ENCODE measurements at regions not wholly inside any gene's neighbourhood (a gene's known extent, or its start where the extent isn't known, plus 50 kb on each side); places are given as distances from the start of the nearest gene placed in this dataset.

GRCh38 chr2:67565262-67565661 lies 168.1 kb downstream of the ETAA1 start:
- TF ChIP-seq ZNF263 (CRISPR knock-in tag; IDR thresholded peaks at IDR 0.05; ENCODE audit: low read depth) (no peak), TP53 (CRISPR knock-in tag; IDR thresholded peaks at IDR 0.05) (no peak), SP1 (CRISPR knock-in tag; conservative IDR thresholded peaks at IDR 0.05) (no peak), SMAD4 (CRISPR knock-in tag; IDR thresholded peaks at IDR 0.05) (no peak), USF1 (CRISPR knock-in tag; IDR thresholded peaks at IDR 0.05) (no peak), NR2C2 (CRISPR knock-in tag; IDR thresholded peaks at IDR 0.05) (no peak), ATF2 (CRISPR knock-in tag; IDR thresholded peaks at IDR 0.05; ENCODE audit: borderline replicate concordance, low read depth) (no peak), CBFB (CRISPR knock-in tag; IDR thresholded peaks at IDR 0.05; ENCODE audit: low read depth) (no peak)
- TF ChIP-seq, protein P1, sequence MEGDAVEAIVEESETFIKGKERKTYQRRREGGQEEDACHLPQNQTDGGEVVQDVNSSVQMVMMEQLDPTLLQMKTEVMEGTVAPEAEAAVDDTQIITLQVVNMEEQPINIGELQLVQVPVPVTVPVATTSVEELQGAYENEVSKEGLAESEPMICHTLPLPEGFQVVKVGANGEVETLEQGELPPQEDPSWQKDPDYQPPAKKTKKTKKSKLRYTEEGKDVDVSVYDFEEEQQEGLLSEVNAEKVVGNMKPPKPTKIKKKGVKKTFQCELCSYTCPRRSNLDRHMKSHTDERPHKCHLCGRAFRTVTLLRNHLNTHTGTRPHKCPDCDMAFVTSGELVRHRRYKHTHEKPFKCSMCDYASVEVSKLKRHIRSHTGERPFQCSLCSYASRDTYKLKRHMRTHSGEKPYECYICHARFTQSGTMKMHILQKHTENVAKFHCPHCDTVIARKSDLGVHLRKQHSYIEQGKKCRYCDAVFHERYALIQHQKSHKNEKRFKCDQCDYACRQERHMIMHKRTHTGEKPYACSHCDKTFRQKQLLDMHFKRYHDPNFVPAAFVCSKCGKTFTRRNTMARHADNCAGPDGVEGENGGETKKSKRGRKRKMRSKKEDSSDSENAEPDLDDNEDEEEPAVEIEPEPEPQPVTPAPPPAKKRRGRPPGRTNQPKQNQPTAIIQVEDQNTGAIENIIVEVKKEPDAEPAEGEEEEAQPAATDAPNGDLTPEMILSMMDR (IDR thresholded peaks at IDR 0.05): no peak
- TF ChIP-seq, protein P2, sequence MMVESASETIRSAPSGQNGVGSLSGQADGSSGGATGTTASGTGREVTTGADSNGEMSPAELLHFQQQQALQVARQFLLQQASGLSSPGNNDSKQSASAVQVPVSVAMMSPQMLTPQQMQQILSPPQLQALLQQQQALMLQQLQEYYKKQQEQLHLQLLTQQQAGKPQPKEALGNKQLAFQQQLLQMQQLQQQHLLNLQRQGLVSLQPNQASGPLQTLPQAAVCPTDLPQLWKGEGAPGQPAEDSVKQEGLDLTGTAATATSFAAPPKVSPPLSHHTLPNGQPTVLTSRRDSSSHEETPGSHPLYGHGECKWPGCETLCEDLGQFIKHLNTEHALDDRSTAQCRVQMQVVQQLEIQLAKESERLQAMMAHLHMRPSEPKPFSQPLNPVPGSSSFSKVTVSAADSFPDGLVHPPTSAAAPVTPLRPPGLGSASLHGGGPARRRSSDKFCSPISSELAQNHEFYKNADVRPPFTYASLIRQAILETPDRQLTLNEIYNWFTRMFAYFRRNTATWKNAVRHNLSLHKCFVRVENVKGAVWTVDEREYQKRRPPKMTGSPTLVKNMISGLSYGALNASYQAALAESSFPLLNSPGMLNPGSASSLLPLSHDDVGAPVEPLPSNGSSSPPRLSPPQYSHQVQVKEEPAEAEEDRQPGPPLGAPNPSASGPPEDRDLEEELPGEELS (CRISPR knock-in tag; IDR thresholded peaks at IDR 0.05): no peak
- TF ChIP-seq, protein P3, sequence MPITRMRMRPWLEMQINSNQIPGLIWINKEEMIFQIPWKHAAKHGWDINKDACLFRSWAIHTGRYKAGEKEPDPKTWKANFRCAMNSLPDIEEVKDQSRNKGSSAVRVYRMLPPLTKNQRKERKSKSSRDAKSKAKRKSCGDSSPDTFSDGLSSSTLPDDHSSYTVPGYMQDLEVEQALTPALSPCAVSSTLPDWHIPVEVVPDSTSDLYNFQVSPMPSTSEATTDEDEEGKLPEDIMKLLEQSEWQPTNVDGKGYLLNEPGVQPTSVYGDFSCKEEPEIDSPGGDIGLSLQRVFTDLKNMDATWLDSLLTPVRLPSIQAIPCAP (CRISPR knock-in tag; IDR thresholded peaks at IDR 0.05): no peak
